ENCODE measurements at regions not wholly inside any gene's neighbourhood (a gene's known extent, or its start where the extent isn't known, plus 50 kb on each side); places are given as distances from the start of the nearest gene placed in this dataset.

- TF ChIP-seq EP300 (IDR thresholded peaks at IDR 0.05) (no peak), CTCF (IDR thresholded peaks at IDR 0.05) (no peak)
Observed at GRCh38 chr5:41600731-41601130, 90.3 kb upstream of the PLCXD3 start.

Measured in upper lobe of left lung (tissue), 4 donors.